ACC112 (cell line): ENCODE measurements at regions not wholly inside any gene's neighbourhood (a gene's known extent, or its start where the extent isn't known, plus 50 kb on each side); places are given as distances from the start of the nearest gene placed in this dataset.

Experiments used
- H2AFZ ChIP-seq: fragments of 200-600 bp; sonication (generic); one replicate; pipeline ENCODE4 v1.6.0; 2017; ENCODE audit warnings: antibody characterized with exemption, low read length; ENCODE audit not compliant: unreplicated experiment
- H3K27ac ChIP-seq: fragments of 200-600 bp; sonication (generic); 2 replicates; pipeline ENCODE4 v1.5.1; 2014; ENCODE audit warnings: low read depth, mild to moderate bottlenecking, antibody characterized with exemption, low read length, moderate library complexity
- H3K27me3 ChIP-seq: fragments of 200-600 bp; sonication (generic); 2 replicates; pipeline ENCODE4 v1.6.1; 2014; ENCODE audit warnings: mild to moderate bottlenecking, antibody characterized with exemption, low read length, moderate library complexity, mixed read lengths; ENCODE audit not compliant: insufficient read depth
- H3K36me3 ChIP-seq: fragments of 200-600 bp; sonication (generic); 2 replicates; pipeline ENCODE4 v1.6.1; 2016; ENCODE audit warnings: mild to moderate bottlenecking, antibody characterized with exemption, low read length, moderate library complexity, mixed read lengths; ENCODE audit not compliant: insufficient read depth
- H3K4me1 ChIP-seq: fragments of 200-600 bp; sonication (generic); one replicate; pipeline ENCODE4 v1.6.1; 2016; ENCODE audit warnings: low read length, mixed read lengths; ENCODE audit not compliant: insufficient read depth, unreplicated experiment, control insufficient read depth
- H3K4me3 ChIP-seq: fragments of 200-600 bp; sonication (generic); 2 replicates; pipeline ENCODE4 v1.5.1; 2014; ENCODE audit warnings: mild to moderate bottlenecking, low read depth, low read length
- H3K79me2 ChIP-seq: fragments of 200-600 bp; sonication (generic); one replicate; pipeline ENCODE4 v1.6.0; 2016; ENCODE audit warnings: low read length; ENCODE audit not compliant: control insufficient read depth, unreplicated experiment, insufficient read depth

DNA sequence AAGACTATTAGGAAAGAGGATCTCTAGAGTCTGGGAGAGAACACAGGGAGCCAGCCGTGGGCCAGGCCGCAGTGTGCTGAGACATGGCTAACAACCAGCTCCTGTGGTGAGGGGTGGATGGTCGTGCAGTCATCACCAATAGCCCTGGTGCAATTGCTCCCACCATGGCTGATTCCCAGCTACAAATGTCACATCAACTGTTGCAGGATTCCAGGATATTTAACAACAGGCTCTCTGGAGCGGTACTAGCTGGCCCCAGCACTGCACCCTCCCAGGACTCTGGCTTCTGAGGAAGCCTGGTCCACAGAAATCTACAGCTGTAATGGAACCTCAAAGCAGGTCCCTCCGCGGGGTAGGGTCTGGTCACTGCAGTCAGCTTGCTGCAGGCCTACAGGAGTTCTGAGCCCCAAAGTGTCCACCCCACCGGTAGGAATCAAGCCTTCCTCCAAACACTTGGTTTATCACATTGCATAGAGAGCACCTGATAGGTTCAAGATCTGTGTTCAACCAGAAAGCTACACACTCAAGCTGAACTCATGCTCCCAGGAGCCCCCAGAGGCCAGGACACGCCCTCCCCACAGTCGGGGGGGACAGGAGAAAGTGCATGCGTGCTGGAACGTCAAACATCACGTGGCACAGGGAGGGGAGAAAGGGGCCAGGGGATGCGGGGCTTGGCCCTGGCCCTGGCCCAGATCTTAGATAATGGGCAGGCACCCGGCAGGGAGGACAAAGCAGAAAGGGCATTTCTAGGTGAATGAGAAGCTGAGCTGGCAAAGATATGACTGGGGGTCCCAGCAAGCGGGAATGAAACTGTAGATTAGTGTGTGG, 609.0 kb downstream of the TBC1D22A start:
- Histone ChIP-seq H2AFZ (no peak overlapping the region), H3K79me2 (no peaks in the 10 kb centered on the region), H3K27me3 (no peaks in the 10 kb centered on the region), H3K4me1 (no peaks in the 10 kb centered on the region), H3K27ac (no peak overlapping the region), H3K4me3 (no peak overlapping the region), H3K36me3 (no peaks in the 10 kb centered on the region)

- no peak overlapping the region for H2AFZ ChIP-seq
- H3K36me3 ChIP-seq, result no peaks in the 10 kb centered on the region
- H3K27me3 ChIP-seq, result no peaks in the 10 kb centered on the region
- no peaks in the 10 kb centered on the region for H3K4me1 ChIP-seq
- H3K79me2 ChIP-seq, result no peaks in the 10 kb centered on the region
- H3K27ac ChIP-seq, result no peak overlapping the region
- no peak overlapping the region for H3K4me3 ChIP-seq
Observed at GRCh38 chr22:47370448-47371262, 608.2 kb downstream of the TBC1D22A start.

DNA sequence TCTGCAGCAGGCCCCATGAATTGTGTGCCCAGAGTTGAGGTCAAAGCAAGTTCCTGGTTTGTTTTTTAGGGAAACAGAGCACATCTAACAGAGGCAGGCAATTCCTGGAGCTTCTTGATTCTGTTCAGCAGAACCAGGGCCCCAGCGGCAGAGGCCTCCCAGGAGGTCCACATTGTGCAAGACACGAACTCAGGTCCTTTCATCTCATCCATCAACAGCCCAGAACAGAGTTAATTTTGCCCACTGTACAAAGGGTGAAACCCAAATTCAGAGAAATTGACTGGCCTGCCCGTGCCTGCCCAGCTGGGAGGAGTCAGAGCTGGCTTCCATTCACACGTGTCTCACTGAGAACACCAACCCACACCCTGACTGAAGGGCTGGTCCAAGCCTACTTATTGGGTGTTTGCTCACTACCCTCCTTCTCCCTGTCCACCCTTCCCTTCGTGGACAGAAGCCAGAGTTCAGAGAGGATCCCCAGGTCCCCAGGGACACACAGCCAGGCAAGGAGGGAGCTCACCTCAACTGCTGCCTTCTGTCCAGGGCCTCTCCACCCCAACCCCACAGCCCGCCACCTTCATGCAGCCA, 607.1 kb downstream of the TBC1D22A start:
- Histone ChIP-seq H3K79me2 (no peaks in the 10 kb centered on the region), H3K4me3 (no peak overlapping the region), H2AFZ (no peak overlapping the region), H3K36me3 (no peaks in the 10 kb centered on the region), H3K4me1 (no peaks in the 10 kb centered on the region), H3K27ac (no peak overlapping the region), H3K27me3 (no peaks in the 10 kb centered on the region)

- Histone ChIP-seq H3K4me1 (no peaks in the 10 kb centered on the region), H2AFZ (no peak overlapping the region), H3K4me3 (no peak overlapping the region), H3K36me3 (no peaks in the 10 kb centered on the region), H3K27ac (no peak overlapping the region), H3K79me2 (no peaks in the 10 kb centered on the region), H3K27me3 (no peaks in the 10 kb centered on the region)
Observed at GRCh38 chr22:47369020-47369419, 606.6 kb downstream of the TBC1D22A start.

DNA sequence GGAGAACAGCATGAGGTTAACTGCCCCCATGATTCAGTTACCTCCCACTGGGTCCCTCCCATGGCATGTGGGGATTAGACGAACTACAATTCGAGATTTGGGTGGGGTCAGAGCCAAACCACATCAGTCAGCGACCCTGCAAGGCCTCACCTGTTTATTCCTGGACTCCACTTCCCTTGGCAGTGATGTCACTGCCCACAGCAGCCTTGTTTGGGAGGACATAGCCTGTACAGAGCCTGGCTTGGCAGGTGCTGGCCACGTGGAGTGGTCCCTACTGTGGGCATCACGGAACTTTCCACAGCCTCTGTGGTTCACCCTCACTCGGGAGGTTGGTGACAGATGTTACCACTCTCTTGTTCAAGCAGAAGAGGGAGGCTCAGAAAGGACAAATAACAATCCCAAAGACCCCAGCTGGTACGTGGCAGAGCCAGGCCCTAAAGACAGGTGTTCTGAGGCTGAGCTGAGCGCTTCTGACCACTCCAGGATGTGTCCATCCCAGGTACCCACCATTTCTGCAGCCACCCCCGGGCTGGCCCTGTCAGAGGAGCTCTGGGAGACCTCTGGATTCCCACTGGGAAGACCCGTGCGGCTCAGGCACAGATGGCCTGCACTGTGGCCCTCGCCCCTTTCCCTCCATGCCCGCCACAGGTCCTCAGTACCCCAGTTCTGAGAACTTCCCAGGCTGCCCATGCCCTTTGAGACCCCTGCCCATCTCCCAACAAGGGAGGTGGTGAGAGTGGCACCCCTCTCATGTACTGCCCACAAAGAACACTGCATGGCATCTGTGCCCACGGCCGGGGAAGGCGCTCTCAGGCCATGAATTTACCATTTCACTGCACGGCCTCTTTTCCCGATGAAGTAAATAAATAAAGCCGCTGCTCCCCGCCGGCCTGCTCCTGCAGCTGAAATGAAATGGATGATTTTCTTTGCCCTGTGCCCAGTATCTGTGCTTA, 605.8 kb downstream of the TBC1D22A start:
- Histone ChIP-seq H2AFZ (no peak overlapping the region), H3K27me3 (no peaks in the 10 kb centered on the region), H3K4me3 (no peak overlapping the region), H3K4me1 (no peaks in the 10 kb centered on the region), H3K27ac (no peak overlapping the region), H3K36me3 (no peaks in the 10 kb centered on the region), H3K79me2 (no peaks in the 10 kb centered on the region)

DNA sequence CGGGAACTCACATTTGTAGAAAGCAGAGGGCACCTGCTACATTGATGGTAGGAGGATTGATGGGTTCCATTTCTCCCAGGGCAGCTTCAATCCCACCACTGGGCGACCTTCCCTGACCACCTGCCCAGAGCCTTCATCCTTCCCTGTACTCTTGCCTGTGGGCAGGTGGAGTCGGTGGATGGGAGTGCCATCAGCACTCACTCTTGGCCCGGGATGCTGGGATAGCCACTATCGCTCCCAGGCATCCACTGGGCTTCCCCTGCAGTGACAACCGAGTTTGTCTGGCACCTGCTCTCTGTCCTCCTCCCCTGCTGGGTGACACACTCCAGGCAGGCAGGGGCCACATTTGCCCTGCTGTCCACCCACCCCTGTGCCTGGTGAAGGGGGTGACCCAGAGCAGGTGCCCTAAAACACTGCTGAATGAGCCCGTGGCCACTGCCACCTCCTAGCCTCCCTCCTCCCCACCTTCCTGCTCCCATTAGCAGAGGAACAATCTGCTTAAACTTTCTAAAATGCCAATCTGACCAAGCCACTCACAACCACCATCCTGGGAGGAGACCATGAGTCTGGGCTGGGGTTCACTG, 604.7 kb downstream of the TBC1D22A start:
- Histone ChIP-seq H3K27me3 (no peaks in the 10 kb centered on the region), H3K4me3 (no peak overlapping the region), H3K79me2 (no peaks in the 10 kb centered on the region), H3K4me1 (no peaks in the 10 kb centered on the region), H3K27ac (no peak overlapping the region), H2AFZ (no peak overlapping the region), H3K36me3 (no peaks in the 10 kb centered on the region)

- no peaks in the 10 kb centered on the region for H3K27me3 ChIP-seq
- no peaks in the 10 kb centered on the region for H3K79me2 ChIP-seq
- no peaks in the 10 kb centered on the region for H3K4me1 ChIP-seq
Observed at GRCh38 chr22:47366026-47366767, 603.7 kb downstream of the TBC1D22A start.

GRCh38 chr22:47361247-47361646, 598.8 kb downstream of the TBC1D22A start:
- H3K4me3 ChIP-seq, result no peak overlapping the region
- H3K79me2 ChIP-seq, result no peaks in the 10 kb centered on the region
- no peak overlapping the region for H3K27ac ChIP-seq
- no peaks in the 10 kb centered on the region for H3K4me1 ChIP-seq
- no peak overlapping the region for H2AFZ ChIP-seq
- H3K36me3 ChIP-seq, result no peaks in the 10 kb centered on the region
- no peaks in the 10 kb centered on the region for H3K27me3 ChIP-seq

More at GRCh38 chr22:47366026-47366767, 603.7 kb downstream of the TBC1D22A start:
- Histone ChIP-seq H3K4me3 (no peak overlapping the region), H3K36me3 (no peaks in the 10 kb centered on the region), H3K27ac (no peak overlapping the region), H2AFZ (no peak overlapping the region)

- Histone ChIP-seq H3K79me2 (no peaks in the 10 kb centered on the region), H3K4me3 (no peak overlapping the region), H3K27me3 (no peaks in the 10 kb centered on the region), H3K27ac (no peak overlapping the region), H3K4me1 (no peaks in the 10 kb centered on the region), H2AFZ (no peak overlapping the region), H3K36me3 (no peaks in the 10 kb centered on the region)
Observed at GRCh38 chr22:47357493-47357892, 595.0 kb downstream of the TBC1D22A start.
